ENCODE measurements at regions not wholly inside any gene's neighbourhood (a gene's known extent, or its start where the extent isn't known, plus 50 kb on each side); places are given as distances from the start of the nearest gene placed in this dataset.

DNA sequence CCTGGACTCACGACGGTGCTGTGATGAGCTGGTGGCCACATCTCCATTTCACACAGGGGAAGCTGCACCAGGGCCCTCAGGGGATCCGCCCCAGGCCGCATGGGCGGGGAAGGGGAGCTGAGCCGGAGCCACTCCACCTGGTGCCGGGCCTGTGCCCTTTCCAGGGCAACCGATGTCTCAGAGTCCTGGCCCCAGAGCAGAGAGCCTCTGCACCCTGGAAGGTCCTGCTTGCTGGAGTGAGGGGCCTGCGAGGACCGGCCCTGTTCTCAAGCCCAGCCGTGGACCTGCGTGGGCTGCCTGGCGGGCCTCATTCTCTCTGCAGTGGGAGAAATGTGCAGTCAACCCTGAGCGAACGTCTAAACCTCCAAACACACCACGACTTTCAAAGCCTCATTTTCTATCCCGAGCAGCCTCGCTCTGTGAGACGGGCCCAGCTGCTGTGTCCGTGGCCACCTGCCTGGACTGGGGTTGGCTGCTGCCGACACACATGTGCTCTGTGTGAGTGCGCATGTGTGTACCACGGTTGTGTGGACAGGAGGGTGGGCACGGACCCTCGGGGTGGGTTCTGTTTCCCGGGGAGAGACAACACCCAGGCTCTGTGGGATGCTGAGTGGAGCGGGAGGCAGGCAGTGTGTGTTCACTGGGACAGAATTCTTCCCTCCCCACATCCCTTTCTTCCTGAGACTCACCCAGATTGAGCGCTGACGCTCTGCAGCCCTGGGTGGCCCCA is 163.5 kb downstream of the KIF26A start:
- TF ChIP-seq EP300 (IDR thresholded peaks at IDR 0.05; ENCODE audit: low read depth): no peak
- no peak for TF ChIP-seq POLR2A (IDR thresholded peaks at IDR 0.05)
